Liver (tissue), 7 donors: ENCODE measurements at regions not wholly inside any gene's neighbourhood (a gene's known extent, or its start where the extent isn't known, plus 50 kb on each side); places are given as distances from the start of the nearest gene placed in this dataset.

ENCODE experiments used
- DNase-seq: peaks from one replicate; pipeline ENCODE4 v3.0.0-alpha.2; 2017; ENCODE audit warnings: low spot score
- H3K27ac ChIP-seq, 2 donors: one replicate each; pipeline ENCODE4 v1.7.0; 2013; ENCODE audit warnings: inconsistent platforms in 2 of 2, low read length in 2 of 2, control low read depth in 1 of 2, low read depth in 1 of 2, mild to moderate bottlenecking in 1 of 2
- H3K27me3 ChIP-seq, 4 donors: one replicate each; pipeline versions ENCODE4 v1.6.1 to v1.7.0; 2013; ENCODE audit warnings: low read length in 3 of 4, inconsistent platforms in 1 of 4, mild to moderate bottlenecking in 1 of 4, moderate library complexity in 1 of 4; ENCODE audit not compliant: control insufficient read depth in 4 of 4, insufficient read depth in 4 of 4
- H3K36me3 ChIP-seq, 4 donors: one replicate each; pipeline versions ENCODE4 v1.6.1 to v1.7.0; 2013; ENCODE audit warnings: low read length in 3 of 4, mild to moderate bottlenecking in 3 of 4, low read depth in 1 of 4, moderate library complexity in 1 of 4; ENCODE audit not compliant: control insufficient read depth in 4 of 4, insufficient read depth in 3 of 4
- H3K4me1 ChIP-seq, 4 donors: one replicate each; pipeline versions ENCODE4 v1.6.1 to v1.7.0; 2013; ENCODE audit warnings: low read length in 3 of 4, mild to moderate bottlenecking in 3 of 4, moderate library complexity in 1 of 4; ENCODE audit not compliant: control insufficient read depth in 4 of 4, insufficient read depth in 4 of 4
- H3K4me3 ChIP-seq, 3 donors: one replicate each; pipeline versions ENCODE4 v1.6.1 to v1.7.0; 2013; ENCODE audit warnings: low read length in 3 of 3, control low read depth in 1 of 3, low read depth in 1 of 3, mild to moderate bottlenecking in 1 of 3
- H3K9ac ChIP-seq, 2 donors: one replicate each; pipeline ENCODE4 v1.7.0; 2013; ENCODE audit warnings: low read length in 2 of 2, mild to moderate bottlenecking in 2 of 2, moderate library complexity in 2 of 2, control low read depth in 1 of 2, low read depth in 1 of 2
- H3K9me3 ChIP-seq, 4 donors: one replicate each; pipeline versions ENCODE4 v1.6.1 to v1.7.0; 2013; ENCODE audit warnings: low read length in 3 of 4; ENCODE audit not compliant: control insufficient read depth in 4 of 4
- EGR1 ChIP-seq, 2 donors: IDR thresholded peaks; 2 replicates each; pipeline ENCODE4 v1.6.1; 2016 to 2018; ENCODE audit warnings: antibody characterized with exemption in 2 of 2, low read depth in 2 of 2
- FOXA2 ChIP-seq: IDR thresholded peaks from 2 replicates; pipeline ENCODE4 v1.6.1; 2016; ENCODE audit warnings: antibody characterized with exemption
- RAD21 ChIP-seq, 2 donors: IDR thresholded peaks; 2 replicates each; pipeline ENCODE4 v1.6.1; 2016; ENCODE audit warnings: antibody characterized with exemption in 2 of 2, mild to moderate bottlenecking in 2 of 2
- SP1 ChIP-seq: IDR thresholded peaks from 2 replicates; pipeline ENCODE4 v1.6.1; 2018; ENCODE audit warnings: antibody characterized with exemption, mild to moderate bottlenecking
- TAF1 ChIP-seq: conservative IDR thresholded peaks from 2 replicates; pipeline ENCODE4 v1.6.1; 2016; ENCODE audit warnings: antibody characterized with exemption, mild to moderate bottlenecking
- YY1 ChIP-seq: IDR thresholded peaks from 2 replicates; pipeline ENCODE4 v1.6.1; 2016; ENCODE audit warnings: antibody characterized with exemption, mild to moderate bottlenecking
- WGBS: extraction: QIAGEN DNeasy Blood & Tissue Kit; methylation state at CpG from one replicate; pipeline ENCODE4 v1.1.7; 2013; 5-methylcytosine and 5-hydroxymethylcytosine counted together
- TF ChIP-seq, protein P1 (sequence below): IDR thresholded peaks from 2 replicates; pipeline ENCODE4 v1.6.1; 2016; ENCODE audit warnings: antibody characterized with exemption
- TF ChIP-seq, protein P2 (sequence below): IDR thresholded peaks from 2 replicates; pipeline ENCODE4 v1.6.1; 2016; ENCODE audit warnings: antibody characterized with exemption, mild to moderate bottlenecking
- TF ChIP-seq, protein P3 (sequence below): IDR thresholded peaks from 2 replicates; pipeline ENCODE4 v1.6.1; 2016; ENCODE audit warnings: antibody characterized with exemption
- TF ChIP-seq, protein P4 (sequence below): IDR thresholded peaks from 2 replicates; pipeline ENCODE4 v1.6.1; 2016; ENCODE audit warnings: antibody characterized with exemption
- donor health status: healthy.
- donor health status: healthy.
- donor health status: healthy.
- donor health status: healthy.

- TF ChIP-seq, protein P1, sequence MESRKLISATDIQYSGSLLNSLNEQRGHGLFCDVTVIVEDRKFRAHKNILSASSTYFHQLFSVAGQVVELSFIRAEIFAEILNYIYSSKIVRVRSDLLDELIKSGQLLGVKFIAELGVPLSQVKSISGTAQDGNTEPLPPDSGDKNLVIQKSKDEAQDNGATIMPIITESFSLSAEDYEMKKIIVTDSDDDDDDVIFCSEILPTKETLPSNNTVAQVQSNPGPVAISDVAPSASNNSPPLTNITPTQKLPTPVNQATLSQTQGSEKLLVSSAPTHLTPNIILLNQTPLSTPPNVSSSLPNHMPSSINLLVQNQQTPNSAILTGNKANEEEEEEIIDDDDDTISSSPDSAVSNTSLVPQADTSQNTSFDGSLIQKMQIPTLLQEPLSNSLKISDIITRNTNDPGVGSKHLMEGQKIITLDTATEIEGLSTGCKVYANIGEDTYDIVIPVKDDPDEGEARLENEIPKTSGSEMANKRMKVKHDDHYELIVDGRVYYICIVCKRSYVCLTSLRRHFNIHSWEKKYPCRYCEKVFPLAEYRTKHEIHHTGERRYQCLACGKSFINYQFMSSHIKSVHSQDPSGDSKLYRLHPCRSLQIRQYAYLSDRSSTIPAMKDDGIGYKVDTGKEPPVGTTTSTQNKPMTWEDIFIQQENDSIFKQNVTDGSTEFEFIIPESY, result no peak
- TF ChIP-seq, protein P2, sequence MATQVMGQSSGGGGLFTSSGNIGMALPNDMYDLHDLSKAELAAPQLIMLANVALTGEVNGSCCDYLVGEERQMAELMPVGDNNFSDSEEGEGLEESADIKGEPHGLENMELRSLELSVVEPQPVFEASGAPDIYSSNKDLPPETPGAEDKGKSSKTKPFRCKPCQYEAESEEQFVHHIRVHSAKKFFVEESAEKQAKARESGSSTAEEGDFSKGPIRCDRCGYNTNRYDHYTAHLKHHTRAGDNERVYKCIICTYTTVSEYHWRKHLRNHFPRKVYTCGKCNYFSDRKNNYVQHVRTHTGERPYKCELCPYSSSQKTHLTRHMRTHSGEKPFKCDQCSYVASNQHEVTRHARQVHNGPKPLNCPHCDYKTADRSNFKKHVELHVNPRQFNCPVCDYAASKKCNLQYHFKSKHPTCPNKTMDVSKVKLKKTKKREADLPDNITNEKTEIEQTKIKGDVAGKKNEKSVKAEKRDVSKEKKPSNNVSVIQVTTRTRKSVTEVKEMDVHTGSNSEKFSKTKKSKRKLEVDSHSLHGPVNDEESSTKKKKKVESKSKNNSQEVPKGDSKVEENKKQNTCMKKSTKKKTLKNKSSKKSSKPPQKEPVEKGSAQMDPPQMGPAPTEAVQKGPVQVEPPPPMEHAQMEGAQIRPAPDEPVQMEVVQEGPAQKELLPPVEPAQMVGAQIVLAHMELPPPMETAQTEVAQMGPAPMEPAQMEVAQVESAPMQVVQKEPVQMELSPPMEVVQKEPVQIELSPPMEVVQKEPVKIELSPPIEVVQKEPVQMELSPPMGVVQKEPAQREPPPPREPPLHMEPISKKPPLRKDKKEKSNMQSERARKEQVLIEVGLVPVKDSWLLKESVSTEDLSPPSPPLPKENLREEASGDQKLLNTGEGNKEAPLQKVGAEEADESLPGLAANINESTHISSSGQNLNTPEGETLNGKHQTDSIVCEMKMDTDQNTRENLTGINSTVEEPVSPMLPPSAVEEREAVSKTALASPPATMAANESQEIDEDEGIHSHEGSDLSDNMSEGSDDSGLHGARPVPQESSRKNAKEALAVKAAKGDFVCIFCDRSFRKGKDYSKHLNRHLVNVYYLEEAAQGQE, result no peak
- TF ChIP-seq TAF1, result no peak
- no peak overlapping the region for H3K9ac ChIP-seq
- no peaks in the 10 kb centered on the region for H3K9me3 ChIP-seq
- no peaks in the 10 kb centered on the region for H3K4me1 ChIP-seq
- no peaks in the 10 kb centered on the region for H3K36me3 ChIP-seq
- DNase-seq, result no peak
- no peak overlapping the region for H3K27ac ChIP-seq
- peaks cover 0 to 3% (median 0%) of the 10 kb centered on the region in 4 donors for H3K27me3 ChIP-seq
- H3K4me3 ChIP-seq, result no peak overlapping the region
- 48% methylated on average over 5 of the region's 5 CpGs for whole genome bisulfite sequencing
Observed at GRCh38 chr1:14367451-14367850, 231.0 kb upstream of the KAZN start.

- WGBS, result 29% methylated on average over 5 of the region's 5 CpGs
- Histone ChIP-seq H3K9me3 (no peaks in the 10 kb centered on the region), H3K27ac (no peak overlapping the region), H3K27me3 (peaks cover 0 to 3% (median 0%) of the 10 kb centered on the region in 4 donors), H3K4me3 (no peak overlapping the region), H3K4me1 (no peaks in the 10 kb centered on the region), H3K9ac (no peak overlapping the region), H3K36me3 (no peaks in the 10 kb centered on the region)
- TF ChIP-seq SP1, result no peak
- no peak for TF ChIP-seq FOXA2
- TF ChIP-seq, protein P3, sequence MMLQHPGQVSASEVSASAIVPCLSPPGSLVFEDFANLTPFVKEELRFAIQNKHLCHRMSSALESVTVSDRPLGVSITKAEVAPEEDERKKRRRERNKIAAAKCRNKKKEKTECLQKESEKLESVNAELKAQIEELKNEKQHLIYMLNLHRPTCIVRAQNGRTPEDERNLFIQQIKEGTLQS, result no peak
- TF ChIP-seq, protein P4, sequence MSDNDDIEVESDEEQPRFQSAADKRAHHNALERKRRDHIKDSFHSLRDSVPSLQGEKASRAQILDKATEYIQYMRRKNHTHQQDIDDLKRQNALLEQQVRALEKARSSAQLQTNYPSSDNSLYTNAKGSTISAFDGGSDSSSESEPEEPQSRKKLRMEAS, result no peak
- TF ChIP-seq EGR1 (IDR thresholded peaks at IDR 0.05; ENCODE audit: low read depth in 2 of 2), result no peak
- DNase-seq, result no peak
Observed at GRCh38 chr1:14369526-14370213, 228.8 kb upstream of the KAZN start.

DNA sequence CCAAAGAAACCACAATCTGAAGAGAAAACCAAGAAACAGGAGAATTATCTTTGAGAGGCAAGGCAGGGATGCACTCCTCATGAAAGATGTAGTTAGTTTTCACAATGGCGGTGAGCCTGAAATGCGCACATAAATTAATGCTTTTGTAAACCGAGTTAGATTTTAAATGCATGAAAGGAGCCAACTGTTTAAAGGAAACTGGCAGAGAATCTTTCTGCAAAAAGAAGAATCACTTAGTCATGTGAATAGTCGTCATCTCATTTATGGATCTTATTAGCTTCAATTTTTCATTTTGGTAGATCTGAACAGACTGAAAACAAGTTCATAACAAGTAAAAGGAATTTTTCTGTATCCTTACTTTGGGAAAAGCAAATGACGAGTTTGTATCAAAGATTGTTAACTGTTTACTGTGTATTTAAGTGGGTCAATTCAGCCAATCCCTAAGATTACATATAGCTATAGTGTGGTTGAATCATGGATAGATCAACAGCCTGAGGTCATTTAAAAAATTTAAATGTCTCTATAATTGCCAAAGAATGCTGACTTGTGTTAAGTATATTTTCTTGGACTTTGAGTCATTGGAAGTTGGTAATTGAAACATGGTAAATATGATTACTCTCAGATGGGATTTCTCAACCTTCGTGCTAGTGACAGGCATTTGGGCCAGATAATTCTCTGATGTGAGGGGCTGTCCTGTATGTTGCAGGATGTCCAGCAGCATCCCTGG is 226.6 kb upstream of the KAZN start:
- peaks cover 0 to 3% (median 0%) of the 10 kb centered on the region in 4 donors for H3K27me3 ChIP-seq
- TF ChIP-seq YY1 (no peak), RAD21 (IDR thresholded peaks at IDR 0.05) (no peak)
- TF ChIP-seq, protein P1, result no peak
- H3K9ac ChIP-seq, result no peak overlapping the region
- WGBS, result 65% methylated on average over 6 of the region's 6 CpGs
- H3K36me3 ChIP-seq, result no peaks in the 10 kb centered on the region
- no peaks in the 10 kb centered on the region for H3K9me3 ChIP-seq
- no peak overlapping the region for H3K27ac ChIP-seq
- no peaks in the 10 kb centered on the region for H3K4me1 ChIP-seq
- no peak for DNase-seq
- no peak overlapping the region for H3K4me3 ChIP-seq
